K562 (cell line): ENCODE measurements at regions not wholly inside any gene's neighbourhood (a gene's known extent, or its start where the extent isn't known, plus 50 kb on each side); places are given as distances from the start of the nearest gene placed in this dataset.

ENCODE experiments used
- ATAC-seq: fragments of 200-7000 bp; cut with Tn5 transposase; 3 replicates; pipeline ENCODE4 v1.9.1; 2020; ENCODE audit warnings: moderate library complexity
- BruUV-seq: library from RNA; stranded (reverse); fragments of 400-500 nt; replicated peaks from 2 replicates; lab custom pipeline; 2021; lab: Mats Ljungman, UMichigan
- CTCF ChIA-PET: fragments of 300-600 bp; formaldehyde crosslinking; extraction: SDS; loops from one replicate; lab custom pipeline; 2021; ENCODE audit warnings: low intra/inter-chr PET ratio; lab: Yijun Ruan, JAX
- POLR2A ChIA-PET: fragments of 300-600, 350-650 bp; sonication (Branson Sonifier 250); formaldehyde crosslinking; extraction: SDS; loops from one replicate; lab custom pipeline; 2021; ENCODE audit warnings: antibody characterized with exemption, inconsistent platforms; lab: Yijun Ruan, JAX
- DNase-seq, 4 experiments: peaks; one replicate each; pipeline versions ENCODE4 v3.0.0 to v3.0.0-alpha.2; 2011 to 2018; ENCODE audit warnings: low spot score in 3 of 4, mixed read lengths in 3 of 4; ENCODE audit errors: extremely low read depth in 1 of 4
- FAIRE-seq: peaks from 2 replicates; lab custom pipeline; 2011; peaks lifted over from hg19 to GRCh38; lab: Jason Lieb, UNC
- H2AFZ ChIP-seq: 2 replicates; pipeline ENCODE4 v1.6.0; 2011; ENCODE audit warnings: low read depth, low read length, control low read depth, inconsistent platforms
- H3K27ac ChIP-seq: fragments of 200-600 bp; 3 replicates; pipeline ENCODE4 v1.8.0; 2011; ENCODE audit warnings: low read depth, mild to moderate bottlenecking, control low read depth, inconsistent platforms, low read length, moderate library complexity, mixed read lengths; ENCODE audit errors: extremely low read depth
- H3K27me3 ChIP-seq, 2 experiments: fragments of 300-600 bp in 1 of 2; 2 replicates in 1 of 2; 3 replicates in 1 of 2; pipeline versions ENCODE4 v1.6.0 to v1.8.0; 2011; ENCODE audit warnings: inconsistent platforms in 2 of 2, low read length in 2 of 2, mild to moderate bottlenecking in 1 of 2, mixed read lengths in 1 of 2, moderate library complexity in 1 of 2; ENCODE audit not compliant: control insufficient read depth in 2 of 2, insufficient read depth in 2 of 2
- H3K36me3 ChIP-seq: fragments of 300-600 bp; 3 replicates; pipeline ENCODE4 v1.8.0; 2011; ENCODE audit warnings: mild to moderate bottlenecking, low read length, inconsistent platforms; ENCODE audit not compliant: control insufficient read depth, insufficient read depth
- H3K4me1 ChIP-seq, 2 experiments: fragments of 200-600 bp in 1 of 2; replicated peaks in 1 of 2; 2 replicates in 1 of 2; 3 replicates in 1 of 2; pipeline versions ENCODE4 v1.5.1 to v1.8.0; 2011; ENCODE audit warnings: inconsistent platforms in 2 of 2, low read length in 2 of 2, mild to moderate bottlenecking in 1 of 2, mixed read lengths in 1 of 2, moderate library complexity in 1 of 2; ENCODE audit not compliant: control insufficient read depth in 2 of 2, insufficient read depth in 2 of 2
- H3K4me2 ChIP-seq: 2 replicates; pipeline ENCODE4 v1.6.1; 2011; ENCODE audit warnings: low read length, control low read depth, inconsistent platforms, mixed read lengths; ENCODE audit not compliant: insufficient read depth
- H3K4me3 ChIP-seq: fragments of 200-600 bp; sonication (generic), shearing (Covaris generic); 2 replicates; pipeline ENCODE4 v1.5.1; 2016; ENCODE audit warnings: control low read depth, inconsistent platforms
- H3K79me2 ChIP-seq: fragments of 200-600 bp; 3 replicates; pipeline ENCODE4 v1.8.0; 2011; ENCODE audit warnings: low read length, inconsistent platforms; ENCODE audit not compliant: control insufficient read depth, insufficient read depth
- H3K9ac ChIP-seq, 2 experiments: 2 replicates each; pipeline versions ENCODE4 v1.6.0 to v1.6.1; 2011; ENCODE audit warnings: low read depth in 2 of 2, low read length in 2 of 2, control low read depth in 1 of 2, inconsistent platforms in 1 of 2, mild to moderate bottlenecking in 1 of 2, mixed read lengths in 1 of 2; ENCODE audit not compliant: insufficient read depth in 1 of 2
- H3K9me1 ChIP-seq: one replicate; pipeline ENCODE4 v1.6.0; 2011; ENCODE audit warnings: inconsistent platforms, mild to moderate bottlenecking, low read length, moderate library complexity; ENCODE audit not compliant: control insufficient read depth, insufficient read depth
- H3K9me3 ChIP-seq: replicated peaks from 2 replicates; pipeline ENCODE4 v1.5.1; 2011; ENCODE audit warnings: low read depth, low read length, inconsistent platforms; ENCODE audit not compliant: control insufficient read depth, insufficient read depth
- H4K20me1 ChIP-seq: replicated peaks from 2 replicates; pipeline ENCODE4 v1.6.1; 2011; ENCODE audit warnings: low read length, inconsistent platforms, mixed read lengths; ENCODE audit not compliant: control insufficient read depth, insufficient read depth
- BACH1 ChIP-seq: fragments of 200-800 bp; sonication (Bioruptor generic); IDR thresholded peaks from 2 replicates; pipeline ENCODE4 v1.6.1; 2016; ENCODE audit warnings: missing genetic modification characterization, missing compliant biosample characterization
- BHLHE40 ChIP-seq: IDR thresholded peaks from 2 replicates; pipeline ENCODE4 v1.6.1; 2011; ENCODE audit warnings: low read length, improper control_type of control experiment
- CREM ChIP-seq: IDR thresholded peaks from 2 replicates; pipeline ENCODE4 v1.6.1; 2014; ENCODE audit warnings: antibody characterized with exemption, low read depth
- FOXJ3 ChIP-seq: sonication (generic); formaldehyde crosslinking; IDR thresholded peaks from 2 replicates; pipeline ENCODE4 v1.4.0; 2020; ENCODE audit warnings: mild to moderate bottlenecking, missing genetic modification reagents
- FUS ChIP-seq: fragments of 200-400 bp; formaldehyde crosslinking; optimal IDR thresholded peaks from 2 replicates; pipeline ENCODE3; 2017; ENCODE audit warnings: low read depth, low read length
- ILF3 ChIP-seq: fragments of 450-650 bp; IDR thresholded peaks from 2 replicates; pipeline ENCODE4 v1.6.1; 2018; ENCODE audit warnings: antibody characterized with exemption, mild to moderate bottlenecking, moderate library complexity, borderline replicate concordance
- JUND ChIP-seq, 2 experiments: IDR thresholded peaks; 2 replicates in 1 of 2; 3 replicates in 1 of 2; pipeline ENCODE4 v1.6.1; 2011; ENCODE audit warnings: borderline replicate concordance in 2 of 2, low read depth in 2 of 2, low read length in 2 of 2, improper control_type of control experiment in 1 of 2, missing biosample characterization in 1 of 2, missing genetic modification characterization in 1 of 2, missing genetic modification reagents in 1 of 2
- KAT8 ChIP-seq: fragments of 450-650 bp; IDR thresholded peaks from 2 replicates; pipeline ENCODE4 v1.6.1; 2016; ENCODE audit warnings: low read depth, mild to moderate bottlenecking
- SMARCB1 ChIP-seq: IDR thresholded peaks from 2 replicates; pipeline ENCODE4 v1.6.1; 2011; ENCODE audit warnings: improper control_type of control experiment, low read depth; ENCODE audit not compliant: insufficient read length
- SOX6 ChIP-seq: fragments of 450-650 bp; IDR thresholded peaks from 2 replicates; pipeline ENCODE4 v1.6.1; 2014; ENCODE audit warnings: mild to moderate bottlenecking
- TBP ChIP-seq: optimal IDR thresholded peaks from 2 replicates; pipeline ENCODE3; 2011; ENCODE audit warnings: low read depth, low read length, improper control_type of control experiment
- ZEB2 ChIP-seq: fragments of 450-650 bp; IDR thresholded peaks from 2 replicates; pipeline ENCODE4 v1.6.1; 2016
- ZNF232 ChIP-seq: sonication (generic); formaldehyde crosslinking; IDR thresholded peaks from 2 replicates; pipeline ENCODE4 v1.8.0; 2022; ENCODE audit warnings: mild to moderate bottlenecking, missing genetic modification reagents
- ZNF764 ChIP-seq: fragments of 250-450 bp; sonication (Bioruptor Pico); IDR thresholded peaks from 2 replicates; pipeline ENCODE4 v1.4.0; 2020; ENCODE audit warnings: low read depth, mild to moderate bottlenecking, moderate library complexity
- ZNF830 ChIP-seq: fragments of 250-450 bp; sonication (Bioruptor Pico); IDR thresholded peaks from 2 replicates; pipeline ENCODE4 v1.5.0; 2021; ENCODE audit warnings: mild to moderate bottlenecking
- WGBS: fragments of 100-300 bp; shearing (Covaris generic); methylation state at CpG from one replicate; pipeline ENCODE4 v1.1.6; 2016; ENCODE audit warnings: low coverage, mixed read lengths; ENCODE audit not compliant: insufficient coverage; ENCODE audit errors: missing lambda C conversion rate; 5-methylcytosine and 5-hydroxymethylcytosine counted together
- in situ Hi-C: fragments of 300-500 bp; cut with MboI; formaldehyde crosslinking; loops from 4 replicates; pipeline ENCODE4 v1.15.0; 2018; ENCODE audit warnings: inconsistent platforms, mixed read lengths
- intact Hi-C: fragments of 100-400 bp; cut with micrococcal nuclease; formaldehyde crosslinking; loops from 2 replicates; pipeline ENCODE4 v1.14.2; 2022
- TF ChIP-seq, protein P1 (sequence below): fragments of 450-650 bp; IDR thresholded peaks from 2 replicates; pipeline ENCODE4 v1.6.1; 2018; ENCODE audit not compliant: partially characterized antibody
- TF ChIP-seq, protein P2 (sequence below): fragments of 250-450 bp; sonication (Bioruptor Pico); IDR thresholded peaks from 2 replicates; pipeline ENCODE4 v1.4.0; 2020; ENCODE audit warnings: borderline replicate concordance

DNA sequence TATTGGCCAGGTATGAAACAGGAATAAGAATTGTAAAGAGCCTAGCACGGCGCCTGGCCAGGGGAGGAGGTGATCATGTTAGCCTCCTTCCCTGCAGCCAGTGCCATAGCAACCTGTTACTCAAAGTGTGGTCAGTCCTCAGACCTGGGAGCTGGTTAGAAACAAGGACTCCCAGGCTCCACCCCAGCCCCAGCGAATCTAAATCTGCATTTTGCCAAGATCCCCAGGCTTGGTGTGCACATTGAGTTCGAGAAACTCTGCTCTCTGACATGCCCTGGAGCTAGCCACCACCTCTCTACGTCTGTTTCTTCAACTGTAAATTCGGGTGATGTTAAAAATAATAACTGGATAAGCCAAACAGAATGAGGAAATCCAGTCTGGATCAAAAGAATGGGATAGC, 56.1 kb upstream of the ALX4 start:
- no peaks in the 10 kb centered on the region for H3K9me3 ChIP-seq
- POLR2A ChIA-PET, result interaction anchor here (0.6 to 0.8 kb wide), 3 partner anchors 12 to 360 kb away, joined by 3 read pairs; no protein-coding TSS in a partner anchor

More for the DNA sequence above, 56.1 kb upstream of the ALX4 start:
- H2AFZ ChIP-seq, result no peak overlapping the region
- peaks cover 5 to 13% of the 10 kb centered on the region in 2 experiments; a peak in 3 of 5 replicates for H3K4me1 ChIP-seq
- H3K27ac ChIP-seq, result no peak overlapping the region
- in situ Hi-C loops, result no loop called here
- FAIRE-seq (no peak), ATAC-seq (no peak; the same call in 2 of the 3 replicates), DNase-seq (no peak)
- BruUV-seq, result no TSS peak
- TF ChIP-seq FOXJ3 (CRISPR knock-in tag), result no peak
- TF ChIP-seq KAT8, result no peak
- TF ChIP-seq, protein P1, sequence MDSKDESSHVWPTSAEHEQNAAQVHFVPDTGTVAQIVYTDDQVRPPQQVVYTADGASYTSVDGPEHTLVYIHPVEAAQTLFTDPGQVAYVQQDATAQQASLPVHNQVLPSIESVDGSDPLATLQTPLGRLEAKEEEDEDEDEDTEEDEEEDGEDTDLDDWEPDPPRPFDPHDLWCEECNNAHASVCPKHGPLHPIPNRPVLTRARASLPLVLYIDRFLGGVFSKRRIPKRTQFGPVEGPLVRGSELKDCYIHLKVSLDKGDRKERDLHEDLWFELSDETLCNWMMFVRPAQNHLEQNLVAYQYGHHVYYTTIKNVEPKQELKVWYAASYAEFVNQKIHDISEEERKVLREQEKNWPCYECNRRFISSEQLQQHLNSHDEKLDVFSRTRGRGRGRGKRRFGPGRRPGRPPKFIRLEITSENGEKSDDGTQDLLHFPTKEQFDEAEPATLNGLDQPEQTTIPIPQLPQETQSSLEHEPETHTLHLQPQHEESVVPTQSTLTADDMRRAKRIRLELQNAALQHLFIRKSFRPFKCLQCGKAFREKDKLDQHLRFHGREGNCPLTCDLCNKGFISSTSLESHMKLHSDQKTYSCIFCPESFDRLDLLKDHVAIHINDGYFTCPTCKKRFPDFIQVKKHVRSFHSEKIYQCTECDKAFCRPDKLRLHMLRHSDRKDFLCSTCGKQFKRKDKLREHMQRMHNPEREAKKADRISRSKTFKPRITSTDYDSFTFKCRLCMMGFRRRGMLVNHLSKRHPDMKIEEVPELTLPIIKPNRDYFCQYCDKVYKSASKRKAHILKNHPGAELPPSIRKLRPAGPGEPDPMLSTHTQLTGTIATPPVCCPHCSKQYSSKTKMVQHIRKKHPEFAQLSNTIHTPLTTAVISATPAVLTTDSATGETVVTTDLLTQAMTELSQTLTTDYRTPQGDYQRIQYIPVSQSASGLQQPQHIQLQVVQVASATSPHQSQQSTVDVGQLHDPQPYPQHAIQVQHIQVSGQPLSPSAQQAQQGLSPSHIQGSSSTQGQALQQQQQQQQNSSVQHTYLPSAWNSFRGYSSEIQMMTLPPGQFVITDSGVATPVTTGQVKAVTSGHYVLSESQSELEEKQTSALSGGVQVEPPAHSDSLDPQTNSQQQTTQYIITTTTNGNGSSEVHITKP, result no peak
- TF ChIP-seq JUND (IDR thresholded peaks at IDR 0.05; ENCODE audit: borderline replicate concordance, low read depth, low read length), result no peak
- TF ChIP-seq JUND (tag; IDR thresholded peaks at IDR 0.05; ENCODE audit: borderline replicate concordance, low read depth, low read length), result no peak
- no peak for TF ChIP-seq ILF3
- no peak for TF ChIP-seq TBP
- TF ChIP-seq ZNF232 (CRISPR knock-in tag), result no peak
- no peak for TF ChIP-seq ZNF764 (CRISPR knock-in tag)
- TF ChIP-seq, protein P2, sequence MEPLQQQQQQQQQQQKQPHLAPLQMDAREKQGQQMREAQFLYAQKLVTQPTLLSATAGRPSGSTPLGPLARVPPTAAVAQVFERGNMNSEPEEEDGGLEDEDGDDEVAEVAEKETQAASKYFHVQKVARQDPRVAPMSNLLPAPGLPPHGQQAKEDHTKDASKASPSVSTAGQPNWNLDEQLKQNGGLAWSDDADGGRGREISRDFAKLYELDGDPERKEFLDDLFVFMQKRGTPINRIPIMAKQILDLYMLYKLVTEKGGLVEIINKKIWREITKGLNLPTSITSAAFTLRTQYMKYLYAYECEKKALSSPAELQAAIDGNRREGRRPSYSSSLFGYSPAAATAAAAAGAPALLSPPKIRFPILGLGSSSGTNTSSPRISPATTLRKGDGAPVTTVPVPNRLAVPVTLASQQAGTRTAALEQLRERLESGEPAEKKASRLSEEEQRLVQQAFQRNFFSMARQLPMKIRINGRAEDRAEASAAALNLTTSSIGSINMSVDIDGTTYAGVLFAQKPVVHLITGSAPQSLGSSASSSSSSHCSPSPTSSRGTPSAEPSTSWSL (CRISPR knock-in tag), result no peak
- TF ChIP-seq CREM, result no peak
- no peak for TF ChIP-seq BACH1 (tag)
- TF ChIP-seq ZNF830 (CRISPR knock-in tag), result no peak
- no peak for TF ChIP-seq FUS
- TF ChIP-seq BHLHE40, result no peak
- no peak for TF ChIP-seq ZEB2
- no peak for TF ChIP-seq SOX6
- TF ChIP-seq SMARCB1, result no peak
- H3K79me2 ChIP-seq, result no peaks in the 10 kb centered on the region
- H3K4me3 ChIP-seq, result no peak overlapping the region
- no peak overlapping the region; a peak in 1 of 4 replicates for H3K9ac ChIP-seq
- no peaks in the 10 kb centered on the region for H3K9me1 ChIP-seq
- intact Hi-C loops, result loop anchor here (10.0 kb wide), 1 partner anchor 59 kb away; no protein-coding TSS in a partner anchor
- no peaks in the 10 kb centered on the region for H3K36me3 ChIP-seq
- peaks cover 9 to 33% of the 10 kb centered on the region in 2 experiments for H3K27me3 ChIP-seq
- CTCF ChIA-PET, result no interaction called here
- WGBS, result 24% methylated on average over 6 of the region's 6 CpGs
- H4K20me1 ChIP-seq, result no peaks in the 10 kb centered on the region
- H3K4me2 ChIP-seq, result no peak overlapping the region
